ENCODE measurements at regions not wholly inside any gene's neighbourhood (a gene's known extent, or its start where the extent isn't known, plus 50 kb on each side); places are given as distances from the start of the nearest gene placed in this dataset.

DNA sequence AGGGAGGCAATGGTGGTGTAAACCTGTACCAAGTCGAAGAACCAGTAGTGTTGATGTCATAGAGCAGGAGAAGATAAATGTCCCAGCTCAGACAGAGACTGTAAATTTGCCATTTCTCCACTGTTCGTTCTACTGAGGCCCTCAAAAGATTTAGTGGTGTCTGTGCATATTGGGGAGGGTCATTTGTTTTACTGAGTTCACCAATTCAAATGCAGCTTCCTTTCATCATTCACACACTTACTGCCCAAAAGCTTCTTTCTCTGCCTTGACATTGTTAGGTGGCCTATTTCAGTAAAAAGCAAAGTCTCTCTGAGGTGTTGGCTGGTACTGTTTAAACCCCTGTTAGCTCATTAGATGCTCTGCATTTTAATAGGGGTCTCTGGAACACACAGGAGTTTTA is 86.2 kb upstream of the EDNRB start:
- no peak for DNase-seq (ENCODE audit: low read depth)

DNA sequence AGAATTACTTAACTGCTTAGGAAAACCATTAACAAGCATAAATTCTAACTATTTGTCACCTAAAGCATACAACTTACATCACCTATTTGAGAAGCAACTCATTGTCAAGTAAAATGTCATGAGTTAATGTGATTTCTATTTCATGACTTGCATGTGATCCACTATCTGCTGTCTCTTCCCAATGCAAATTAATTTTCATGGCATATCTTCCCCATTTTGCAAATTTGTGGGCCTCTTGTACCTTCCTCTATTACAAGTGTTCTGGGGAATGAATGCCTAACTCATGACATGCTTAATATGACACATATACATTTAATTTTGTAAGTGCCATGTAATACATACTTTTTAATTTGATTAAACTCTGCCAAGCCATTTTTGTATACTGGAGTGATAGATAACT is 81.1 kb upstream of the EDNRB start:
- DNase-seq (ENCODE audit: low read depth), result no peak

DNA sequence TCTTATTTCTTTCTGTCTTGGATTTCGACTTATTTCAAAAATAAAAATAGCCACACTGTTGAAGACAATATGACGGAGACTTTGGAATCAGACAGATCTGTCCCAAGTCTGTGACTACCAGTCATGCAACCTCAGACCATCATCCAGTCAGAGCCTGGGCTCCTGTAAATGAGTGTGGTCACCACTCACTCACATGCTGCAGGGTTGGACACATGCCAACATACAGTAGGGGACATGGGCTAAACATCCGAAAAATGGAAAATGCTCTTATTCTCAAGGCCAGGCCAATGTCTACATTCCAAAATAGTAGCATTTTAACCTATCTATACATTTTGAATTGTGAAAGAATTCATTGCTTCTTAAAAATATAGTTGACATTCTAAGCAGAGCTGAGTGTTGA is 75.5 kb upstream of the EDNRB start:
- DNase-seq (ENCODE audit: low read depth), result no peak

DNA sequence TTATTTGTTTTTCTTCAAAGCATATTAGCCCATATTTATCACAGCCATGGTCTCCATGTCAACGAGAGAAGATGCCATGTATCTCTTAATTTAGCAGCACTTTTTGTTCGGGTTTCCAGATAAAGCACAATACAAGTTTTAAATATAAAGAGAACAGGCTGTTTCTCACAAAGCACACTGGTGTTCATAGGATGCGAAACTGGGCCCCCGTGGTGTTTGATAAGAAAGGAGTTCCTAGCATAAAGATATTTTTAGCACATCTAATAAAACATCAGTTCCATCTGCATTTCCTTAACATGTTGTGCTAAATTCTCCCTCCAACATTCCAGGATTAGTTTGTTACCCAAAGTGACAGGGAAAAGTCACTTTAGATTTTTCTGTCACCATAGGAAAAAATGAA is 72.4 kb upstream of the EDNRB start:
- no peak for DNase-seq (ENCODE audit: low read depth)

DNA sequence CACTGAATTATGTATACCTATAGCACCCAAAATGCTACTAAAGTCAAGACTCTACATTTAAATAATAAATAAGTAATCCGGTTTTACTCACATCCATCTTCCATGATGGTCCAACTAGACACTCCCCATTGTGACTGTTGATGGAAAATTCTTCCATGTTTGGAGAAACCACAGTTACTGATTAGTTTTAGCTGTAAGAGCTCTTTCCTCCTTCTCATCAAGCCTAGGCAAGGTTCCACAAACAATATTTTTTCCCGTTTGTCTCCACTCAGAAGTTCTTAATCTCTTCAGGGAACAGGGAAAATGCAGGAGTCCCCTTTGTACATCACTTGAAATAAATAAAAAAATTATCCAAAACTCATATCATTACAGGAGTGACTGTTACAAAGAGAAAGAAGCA is 70.7 kb upstream of the EDNRB start:
- no peak for DNase-seq (ENCODE audit: low read depth)

DNA sequence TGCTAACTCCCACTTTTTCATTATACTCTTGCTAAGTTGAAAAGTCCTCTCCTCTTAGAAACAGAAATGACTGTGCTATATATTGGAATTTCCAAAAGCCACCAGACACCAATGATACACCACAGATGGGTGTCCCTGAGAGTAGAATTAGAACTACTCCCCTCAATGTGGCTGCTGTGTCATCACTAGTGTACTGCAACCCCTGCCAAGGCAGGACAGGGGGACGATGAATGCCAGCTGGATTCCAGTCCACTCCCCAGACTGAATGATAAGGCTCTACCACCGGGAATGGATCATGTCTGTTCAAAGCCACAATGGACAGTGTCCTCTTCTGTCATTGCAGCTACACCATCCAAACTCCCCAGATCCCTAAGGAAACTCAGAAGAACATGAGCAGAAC is 69.7 kb upstream of the EDNRB start:
- DNase-seq (ENCODE audit: low read depth), result no peak

DNA sequence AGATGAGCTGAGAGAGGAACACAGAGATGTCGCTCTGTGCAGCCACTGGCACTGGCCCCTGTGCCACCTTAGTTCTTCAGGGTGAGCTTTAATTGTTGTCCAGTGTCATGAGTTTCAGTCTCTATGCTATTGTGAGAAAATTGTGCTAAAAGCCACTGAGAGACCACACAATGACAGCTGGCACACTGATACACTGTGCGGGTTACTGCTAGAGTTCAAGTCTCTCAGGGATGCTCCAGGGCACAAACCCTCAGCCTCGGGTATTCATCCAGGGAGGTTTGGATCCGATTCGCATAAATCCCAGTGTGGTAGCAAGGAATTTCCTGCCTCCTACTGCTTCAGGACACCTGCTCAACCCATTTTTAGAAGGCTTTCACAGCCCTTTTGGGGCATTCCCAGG is 68.1 kb upstream of the EDNRB start:
- no peak for DNase-seq (ENCODE audit: low read depth)

DNA sequence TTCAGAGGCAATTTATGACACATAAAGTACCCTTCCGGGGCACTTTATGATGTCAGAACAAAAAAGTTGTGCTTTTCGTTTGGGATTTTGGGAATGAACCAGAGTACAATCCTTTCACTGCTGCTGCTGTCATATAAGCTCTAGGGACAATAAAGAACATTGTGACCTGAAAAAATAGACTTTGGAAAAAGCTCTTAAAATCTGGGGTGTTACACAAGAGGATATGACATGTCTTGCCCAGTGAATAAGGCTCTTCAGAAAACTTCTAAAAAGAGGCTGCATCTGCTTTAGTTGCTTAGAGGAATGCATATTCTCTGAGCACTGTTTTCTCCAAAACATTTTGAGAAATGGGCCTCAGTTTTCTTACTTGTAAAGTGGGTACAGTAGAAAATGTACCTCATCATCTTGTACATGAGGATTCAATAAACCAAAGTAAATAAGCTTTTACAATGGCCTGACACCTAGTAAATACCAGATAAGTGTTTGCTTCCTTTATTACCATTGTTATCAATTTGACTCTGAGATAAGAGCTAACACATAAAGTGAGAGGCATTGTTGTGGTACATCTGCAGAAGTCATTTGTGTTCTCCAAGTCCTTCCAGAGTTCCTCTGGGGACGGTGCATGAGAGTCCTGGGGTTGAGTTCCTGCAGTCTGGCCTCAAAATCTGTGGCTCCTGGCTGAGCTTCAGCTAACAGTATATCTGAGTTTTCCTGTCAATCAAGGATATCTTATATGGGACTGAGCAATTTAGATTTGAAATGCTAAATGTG is 67.4 kb upstream of the EDNRB start:
- DNase-seq (ENCODE audit: low read depth), result no peak

DNA sequence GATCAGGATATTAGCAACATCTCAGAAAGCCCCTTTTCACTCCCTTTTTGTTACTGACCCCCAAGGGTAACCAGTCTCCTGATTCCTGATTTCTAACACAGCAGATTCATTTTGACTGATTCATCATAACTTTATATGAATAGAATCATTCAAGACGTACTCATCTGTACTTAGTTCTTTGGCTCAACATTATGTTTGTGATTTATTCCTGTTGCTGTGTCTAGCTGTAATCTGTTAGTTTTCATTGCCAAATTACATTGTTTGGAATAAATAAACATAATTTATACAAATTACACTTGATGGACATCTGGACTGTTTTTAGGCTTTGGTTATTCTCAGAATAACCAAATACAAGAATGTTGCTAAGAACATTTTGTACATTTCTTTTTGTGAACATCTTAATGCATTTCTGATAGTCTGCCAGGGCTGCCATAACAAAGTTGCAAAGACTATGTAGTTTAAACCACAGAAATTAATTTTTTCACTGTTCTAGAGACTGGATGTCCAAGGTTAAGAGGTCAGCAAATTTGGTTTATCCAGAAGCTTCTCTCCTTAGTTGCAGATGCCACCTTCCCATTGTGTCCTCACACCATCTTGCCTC is 62.8 kb upstream of the EDNRB start:
- no peak for DNase-seq (ENCODE audit: low read depth)

DNA sequence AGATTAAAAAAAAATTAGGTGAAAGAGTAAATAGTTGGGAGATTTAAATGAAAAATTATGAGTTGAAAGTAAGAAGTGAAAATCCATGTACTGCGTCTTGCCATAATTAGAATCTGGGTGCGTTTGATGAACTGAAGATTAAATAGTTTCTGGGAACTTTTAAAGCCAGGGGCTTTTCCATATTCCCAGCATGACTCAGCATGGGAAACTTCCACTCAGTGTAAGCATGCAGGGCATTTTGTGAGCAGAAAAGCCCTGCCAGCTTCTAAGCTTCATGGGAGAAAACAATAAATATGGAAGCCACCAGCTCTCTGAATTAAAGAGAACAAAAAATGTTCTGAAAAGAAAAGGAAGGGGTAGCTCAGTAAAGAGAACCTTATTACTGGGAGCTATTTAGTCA is 62.0 kb upstream of the EDNRB start:
- DNase-seq (ENCODE audit: low read depth), result no peak

DNA sequence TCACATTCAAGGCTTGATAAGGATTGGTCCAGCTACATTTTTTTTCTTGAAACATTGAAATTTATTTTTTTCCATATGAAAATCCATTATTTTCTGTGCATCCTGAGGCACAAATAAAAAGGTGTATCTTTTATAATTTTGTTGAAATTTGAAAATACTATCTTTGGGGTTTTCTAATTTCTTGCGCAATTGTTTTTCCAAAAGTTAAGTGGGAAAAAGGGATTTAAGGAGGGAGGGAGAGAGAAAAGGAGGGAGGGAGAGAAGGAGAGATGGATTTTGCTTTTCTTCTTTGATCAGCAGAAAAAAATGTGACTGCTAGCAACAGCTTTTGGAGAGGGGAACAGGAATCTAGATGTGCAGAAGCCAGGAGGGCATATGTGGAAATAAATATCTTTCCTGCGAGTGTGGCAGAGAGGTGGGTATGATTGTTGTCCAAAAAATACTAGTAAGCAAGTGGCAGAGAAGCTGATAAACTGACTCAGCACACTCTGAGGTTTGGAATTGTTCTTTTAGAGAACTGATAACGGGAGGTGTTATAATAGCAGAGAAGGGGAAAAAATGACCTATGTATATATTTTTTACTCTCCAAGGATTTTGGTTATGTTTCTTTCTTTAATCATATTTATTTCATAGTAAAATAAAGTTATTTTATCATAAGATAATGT is 61.2 kb upstream of the EDNRB start:
- no peak for DNase-seq (ENCODE audit: low read depth)

DNA sequence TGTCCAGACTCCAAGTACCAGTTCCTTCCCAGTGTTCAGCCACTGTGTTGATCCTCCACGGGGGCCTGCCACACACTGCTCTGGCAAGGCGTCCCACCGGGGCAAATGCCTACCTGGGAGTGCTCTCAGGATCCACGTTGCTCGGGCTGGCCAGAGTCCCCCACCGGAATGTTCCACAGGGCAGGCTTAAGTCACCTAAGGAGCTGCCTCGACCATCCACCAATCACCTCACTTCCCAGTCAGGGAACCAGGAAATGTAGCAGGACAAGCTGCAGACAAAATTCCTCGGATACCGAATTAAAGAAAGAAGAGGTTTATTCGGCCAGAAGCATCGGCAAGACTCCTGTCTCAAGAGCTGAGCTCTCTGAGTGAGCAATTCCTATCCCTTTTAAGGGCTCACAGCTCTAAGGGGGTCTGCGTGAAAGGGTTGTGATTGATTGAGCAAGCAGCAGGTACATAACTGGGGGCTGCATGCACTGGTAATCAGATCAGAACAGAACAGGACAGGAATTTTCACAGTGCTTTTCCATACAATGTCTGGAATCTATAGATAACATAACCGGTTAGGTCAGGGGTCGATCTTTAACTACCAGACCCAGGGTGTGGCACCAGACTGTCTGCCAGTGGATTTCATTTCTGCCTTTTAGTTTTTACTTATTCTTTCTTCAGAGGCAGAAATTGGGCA is 56.9 kb upstream of the EDNRB start:
- DNase-seq (ENCODE audit: low read depth), result peak; percentile 11

DNA sequence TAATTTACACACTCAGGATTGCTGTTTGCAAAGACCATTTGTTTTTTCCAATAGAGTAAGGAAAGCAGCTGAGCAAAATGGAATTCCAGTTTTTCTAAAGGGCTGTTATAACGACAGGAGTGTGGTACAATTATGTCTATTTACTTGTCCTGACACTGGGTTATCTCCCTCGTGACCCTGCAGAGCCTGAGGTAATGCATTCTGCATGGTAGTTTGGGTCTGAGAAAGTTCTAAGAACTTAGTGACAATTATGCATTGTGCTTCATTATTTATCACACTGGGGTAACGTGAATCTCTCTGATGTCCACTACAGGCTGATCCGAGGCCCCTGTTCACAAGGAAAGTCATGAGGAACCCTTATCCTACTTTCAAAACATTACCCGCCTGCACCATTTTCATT is 50.7 kb upstream of the EDNRB start:
- no peak for DNase-seq (ENCODE audit: low read depth)

Measured in CMK (cell line).